Loucy (cell line): ENCODE measurements at regions not wholly inside any gene's neighbourhood (a gene's known extent, or its start where the extent isn't known, plus 50 kb on each side); places are given as distances from the start of the nearest gene placed in this dataset.

Experiments used
- CTCF ChIP-seq: fragments of 200-600 bp; sonication (generic); conservative IDR thresholded peaks from 2 replicates; pipeline ENCODE4 v1.5.1; 2014; ENCODE audit warnings: mild to moderate bottlenecking, antibody characterized with exemption, low read length
- EZH2phosphoT487 ChIP-seq: fragments of 200-600 bp; IDR thresholded peaks from 2 replicates; pipeline ENCODE4 v1.6.1; 2018; ENCODE audit warnings: antibody characterized with exemption, mild to moderate bottlenecking, moderate library complexity, borderline replicate concordance

- TF ChIP-seq CTCF (no peak), EZH2phosphoT487 (no peak)
Observed at GRCh38 chr16:59121411-59122261, 387.5 kb upstream of the GOT2 start.
